Lower lobe of right lung (tissue), 2 donors: ENCODE measurements at regions not wholly inside any gene's neighbourhood (a gene's known extent, or its start where the extent isn't known, plus 50 kb on each side); places are given as distances from the start of the nearest gene placed in this dataset.

Source experiments
- ATAC-seq, 2 donors: fragments of 200-7000 bp; cut with Tn5 transposase; one replicate each; pipeline ENCODE4 v1.9.1; 2020 to 2022; ENCODE audit warnings: mild to moderate bottlenecking in 2 of 2, moderate library complexity in 2 of 2
- DNase-seq: peaks from one replicate; pipeline ENCODE4 v3.0.0-alpha.2; 2020
- H3K27ac ChIP-seq: fragments of 200-600 bp; one replicate; pipeline ENCODE4 v1.8.0; 2022
- H3K27me3 ChIP-seq: fragments of 200-600 bp; one replicate; pipeline ENCODE4 v1.8.0; 2022; ENCODE audit warnings: low read depth
- H3K36me3 ChIP-seq: fragments of 200-600 bp; one replicate; pipeline ENCODE4 v1.8.0; 2022; ENCODE audit warnings: mild to moderate bottlenecking
- H3K4me1 ChIP-seq: fragments of 200-600 bp; one replicate; pipeline ENCODE4 v1.8.0; 2022
- H3K4me3 ChIP-seq: fragments of 200-600 bp; one replicate; pipeline ENCODE4 v1.8.0; 2022; ENCODE audit warnings: mild to moderate bottlenecking
- H3K9me3 ChIP-seq: fragments of 200-600 bp; one replicate; pipeline ENCODE4 v1.8.0; 2022
- intact Hi-C: fragments of 100-400 bp; cut with DNase I; formaldehyde crosslinking; loops from one replicate; pipeline ENCODE4 v1.11.0; 2022
- TF ChIP-seq, protein P1 (sequence below): fragments of 200-600 bp; IDR thresholded peaks from one replicate; pipeline ENCODE4 v1.8.0; 2022; ENCODE audit warnings: antibody characterized with exemption, mild to moderate bottlenecking
- donor health status: DM: no; HTN: yes; CAD: no; lungs with severe emphysema.

DNA sequence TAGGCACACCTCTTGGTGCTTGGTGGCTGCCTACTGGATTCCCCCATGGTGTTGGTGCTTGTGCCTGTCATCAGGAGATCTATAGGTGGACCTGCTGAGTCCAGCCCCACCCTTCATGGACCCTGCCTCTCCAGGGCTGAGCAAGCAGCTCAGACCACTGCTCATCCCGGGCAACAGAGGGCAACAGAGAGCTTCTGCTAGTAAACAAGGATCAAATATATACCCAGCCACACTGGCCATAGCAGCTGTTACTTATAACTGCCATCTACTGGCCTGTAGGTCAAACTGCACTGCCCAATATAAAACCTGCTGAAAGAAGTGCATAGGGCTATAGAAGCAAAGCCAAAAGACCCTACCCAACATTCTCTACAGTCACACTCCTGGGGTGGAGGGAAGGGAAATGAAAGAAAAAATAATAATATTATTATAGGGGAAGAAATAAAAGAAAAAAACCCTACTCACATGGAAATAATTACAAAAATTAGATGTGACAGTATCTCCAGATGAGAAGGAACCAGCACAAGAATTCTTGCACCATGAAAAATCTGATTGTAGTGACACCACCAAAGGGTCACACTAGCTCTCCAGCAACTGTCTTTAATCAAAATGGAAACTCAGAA lies 54.9 kb upstream of the ZNF800 start:
- Histone ChIP-seq H3K27me3 (no peaks in the 10 kb centered on the region), H3K4me1 (no peaks in the 10 kb centered on the region), H3K27ac (no peak overlapping the region), H3K4me3 (no peak overlapping the region), H3K9me3 (peaks cover 16% of the 10 kb centered on the region), H3K36me3 (no peaks in the 10 kb centered on the region)
- DNase-seq (no peak), ATAC-seq (peak; percentile 76 to 87)
- intact Hi-C loops: no loop called here
- TF ChIP-seq, protein P1, sequence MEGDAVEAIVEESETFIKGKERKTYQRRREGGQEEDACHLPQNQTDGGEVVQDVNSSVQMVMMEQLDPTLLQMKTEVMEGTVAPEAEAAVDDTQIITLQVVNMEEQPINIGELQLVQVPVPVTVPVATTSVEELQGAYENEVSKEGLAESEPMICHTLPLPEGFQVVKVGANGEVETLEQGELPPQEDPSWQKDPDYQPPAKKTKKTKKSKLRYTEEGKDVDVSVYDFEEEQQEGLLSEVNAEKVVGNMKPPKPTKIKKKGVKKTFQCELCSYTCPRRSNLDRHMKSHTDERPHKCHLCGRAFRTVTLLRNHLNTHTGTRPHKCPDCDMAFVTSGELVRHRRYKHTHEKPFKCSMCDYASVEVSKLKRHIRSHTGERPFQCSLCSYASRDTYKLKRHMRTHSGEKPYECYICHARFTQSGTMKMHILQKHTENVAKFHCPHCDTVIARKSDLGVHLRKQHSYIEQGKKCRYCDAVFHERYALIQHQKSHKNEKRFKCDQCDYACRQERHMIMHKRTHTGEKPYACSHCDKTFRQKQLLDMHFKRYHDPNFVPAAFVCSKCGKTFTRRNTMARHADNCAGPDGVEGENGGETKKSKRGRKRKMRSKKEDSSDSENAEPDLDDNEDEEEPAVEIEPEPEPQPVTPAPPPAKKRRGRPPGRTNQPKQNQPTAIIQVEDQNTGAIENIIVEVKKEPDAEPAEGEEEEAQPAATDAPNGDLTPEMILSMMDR: peak; percentile 59

DNA sequence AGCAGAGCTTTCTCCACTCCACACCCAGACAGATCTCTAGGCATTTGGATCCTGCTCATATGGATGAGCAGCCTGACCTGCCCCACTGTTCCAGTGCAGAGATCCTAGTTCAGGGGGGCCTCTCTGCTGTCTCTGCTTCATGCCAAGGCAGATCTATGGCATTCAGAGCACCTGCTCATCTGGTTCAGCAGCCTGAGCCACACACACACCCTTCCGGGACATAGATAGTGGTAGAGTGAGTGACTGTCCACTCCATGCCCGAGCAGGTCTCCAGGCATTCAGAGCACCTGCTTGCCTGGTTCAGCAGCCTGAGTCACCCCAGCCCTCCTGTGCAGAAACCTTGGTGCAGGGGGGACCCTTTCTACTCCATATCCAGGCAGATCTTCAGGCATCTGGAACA lies 54.3 kb upstream of the ZNF800 start:
- H3K27me3 ChIP-seq: no peaks in the 10 kb centered on the region
- H3K27ac ChIP-seq: no peak overlapping the region
- intact Hi-C loops: no loop called here
- ATAC-seq (no peak), DNase-seq (no peak)
- no peaks in the 10 kb centered on the region for H3K36me3 ChIP-seq
- TF ChIP-seq, protein P1: no peak
- no peak overlapping the region for H3K4me3 ChIP-seq
- peaks cover 16% of the 10 kb centered on the region for H3K9me3 ChIP-seq
- H3K4me1 ChIP-seq: no peaks in the 10 kb centered on the region
